H1 (cell line): ENCODE measurements at regions not wholly inside any gene's neighbourhood (a gene's known extent, or its start where the extent isn't known, plus 50 kb on each side); places are given as distances from the start of the nearest gene placed in this dataset.

Experiments
- CTCF ChIA-PET: fragments of 300-600 bp; sonication (Branson Sonifier 250); formaldehyde crosslinking; loops from one replicate; lab custom pipeline; 2021; ENCODE audit not compliant: partially characterized antibody; lab: Charles Lee
- POLR2A ChIA-PET: fragments of 300-600 bp; sonication (Branson Sonifier 250); formaldehyde crosslinking; loops from one replicate; lab custom pipeline; 2021; ENCODE audit warnings: inconsistent platforms; ENCODE audit not compliant: partially characterized antibody; lab: Charles Lee
- DNase-seq, 2 experiments: peaks; one replicate each; pipeline versions ENCODE4 v3.0.0 to v3.0.0-alpha.2; 2010 to 2022; ENCODE audit warnings: low spot score in 2 of 2, low read depth in 1 of 2, mixed read lengths in 1 of 2
- FAIRE-seq: peaks from 2 replicates; lab custom pipeline; 2011; peaks lifted over from hg19 to GRCh38; lab: Jason Lieb, UNC
- H2AFZ ChIP-seq: 2 replicates; pipeline ENCODE4 v1.8.1; 2012; ENCODE audit warnings: low read length, inconsistent platforms
- H2AK5ac ChIP-seq: 2 replicates; pipeline ENCODE4 v1.6.1; 2013; ENCODE audit warnings: low read depth, low read length
- H2BK120ac ChIP-seq: replicated peaks from 2 replicates; pipeline ENCODE3; 2013; ENCODE audit warnings: low read depth, low read length, inconsistent platforms
- H2BK12ac ChIP-seq: 2 replicates; pipeline ENCODE4 v1.6.1; 2013; ENCODE audit warnings: low read depth, low read length
- H2BK15ac ChIP-seq: 2 replicates; pipeline ENCODE4 v1.6.1; 2013; ENCODE audit warnings: low read length
- H2BK20ac ChIP-seq: 2 replicates; pipeline ENCODE4 v1.6.1; 2013; ENCODE audit warnings: low read length
- H2BK5ac ChIP-seq: 2 replicates; pipeline ENCODE4 v1.6.1; 2013; ENCODE audit warnings: low read depth, low read length
- H3K14ac ChIP-seq: 2 replicates; pipeline ENCODE4 v1.6.1; 2013; ENCODE audit warnings: inconsistent platforms; ENCODE audit not compliant: insufficient read length
- H3K18ac ChIP-seq: 2 replicates; pipeline ENCODE4 v1.6.1; 2013; ENCODE audit warnings: low read length; ENCODE audit errors: extremely low read depth
- H3K23ac ChIP-seq: 2 replicates; pipeline ENCODE4 v1.6.1; 2013; ENCODE audit warnings: inconsistent platforms; ENCODE audit not compliant: insufficient read length
- H3K23me2 ChIP-seq: 2 replicates; pipeline ENCODE4 v1.6.1; 2013; ENCODE audit warnings: low read depth, low read length
- H3K27ac ChIP-seq: 2 replicates; pipeline ENCODE4 v1.6.1; 2011; ENCODE audit warnings: low read depth, low read length, inconsistent platforms
- H3K27me3 ChIP-seq, 4 experiments: replicated peaks in 1 of 4; 1 replicate in 1 of 4; 2 replicates in 3 of 4; pipeline versions ENCODE4 v1.6.1 to v1.8.1; 2011 to 2013; ENCODE audit warnings: low read length in 3 of 4, mild to moderate bottlenecking in 3 of 4, inconsistent platforms in 2 of 4, mixed read lengths in 2 of 4, moderate library complexity in 1 of 4; ENCODE audit not compliant: control insufficient read depth in 3 of 4, insufficient read depth in 3 of 4; ENCODE audit errors: extremely low read depth in 1 of 4
- H3K36me3 ChIP-seq, 4 experiments: 2 replicates each; pipeline versions ENCODE4 v1.6.1 to v1.8.1; 2011 to 2013; ENCODE audit warnings: mild to moderate bottlenecking in 4 of 4, low read length in 3 of 4, moderate library complexity in 2 of 4, control low read depth in 1 of 4, inconsistent platforms in 1 of 4; ENCODE audit not compliant: insufficient read depth in 4 of 4, control insufficient read depth in 2 of 4
- H3K4ac ChIP-seq: replicated peaks from 2 replicates; pipeline ENCODE3; 2013; ENCODE audit warnings: low read length, low read depth, mixed read lengths, inconsistent platforms; ENCODE audit not compliant: insufficient read length
- H3K4me1 ChIP-seq, 4 experiments: replicated peaks in 1 of 4; 1 replicate in 1 of 4; 2 replicates in 3 of 4; pipeline versions ENCODE4 v1.6.1 to v1.8.1; 2011 to 2013; ENCODE audit warnings: low read length in 3 of 4, inconsistent platforms in 2 of 4, mixed read lengths in 1 of 4; ENCODE audit not compliant: insufficient read depth in 4 of 4, control insufficient read depth in 3 of 4
- H3K4me2 ChIP-seq, 2 experiments: 2 replicates each; pipeline versions ENCODE4 v1.6.1 to v1.8.1; 2011 to 2013; ENCODE audit warnings: low read depth in 2 of 2, low read length in 2 of 2, control low read depth in 1 of 2, inconsistent platforms in 1 of 2, mild to moderate bottlenecking in 1 of 2; ENCODE audit not compliant: insufficient read depth in 1 of 2
- H3K4me3 ChIP-seq, 4 experiments: fragments of 200-600, 300-600 bp in 1 of 4; sonication (generic), shearing (Covaris generic), sonication (Bioruptor Twin) in 1 of 4; 2 replicates each; pipeline versions ENCODE4 v1.5.1 to v1.8.1; 2011 to 2016; ENCODE audit warnings: low read length in 4 of 4, low read depth in 3 of 4, control low read depth in 2 of 4, inconsistent platforms in 2 of 4, mild to moderate bottlenecking in 2 of 4, mixed read lengths in 1 of 4, moderate library complexity in 1 of 4; ENCODE audit not compliant: insufficient read depth in 2 of 4; ENCODE audit errors: extremely low read depth in 1 of 4
- H3K56ac ChIP-seq: replicated peaks from 2 replicates; pipeline ENCODE3; 2013; ENCODE audit warnings: low read depth, mild to moderate bottlenecking, mixed read lengths, low read length, inconsistent platforms; ENCODE audit not compliant: insufficient read length
- H3K79me1 ChIP-seq: 2 replicates; pipeline ENCODE4 v1.6.1; 2013; ENCODE audit warnings: low read depth, low read length, control low read depth
- H3K79me2 ChIP-seq, 2 experiments: 2 replicates each; pipeline versions ENCODE4 v1.6.1 to v1.8.1; 2012 to 2013; ENCODE audit warnings: low read length in 2 of 2, mild to moderate bottlenecking in 2 of 2, inconsistent platforms in 1 of 2; ENCODE audit not compliant: insufficient read depth in 2 of 2, control insufficient read depth in 1 of 2
- H3K9ac ChIP-seq, 4 experiments: replicated peaks in 1 of 4; 1 replicate in 1 of 4; 2 replicates in 3 of 4; pipeline versions ENCODE4 v1.6.1 to v1.8.1; 2011 to 2013; ENCODE audit warnings: low read depth in 3 of 4, low read length in 3 of 4, control low read depth in 2 of 4, mild to moderate bottlenecking in 2 of 4, moderate library complexity in 2 of 4, inconsistent platforms in 1 of 4; ENCODE audit errors: extremely low read depth in 1 of 4
- H3K9me3 ChIP-seq, 2 experiments: 2 replicates each; pipeline versions ENCODE4 v1.6.1 to v1.8.1; 2012 to 2013; ENCODE audit warnings: mild to moderate bottlenecking in 2 of 2, moderate library complexity in 2 of 2, control low read depth in 1 of 2, inconsistent platforms in 1 of 2, low read depth in 1 of 2, low read length in 1 of 2, mixed read lengths in 1 of 2; ENCODE audit not compliant: insufficient read depth in 2 of 2
- H4K20me1 ChIP-seq, 2 experiments: replicated peaks in 1 of 2; 2 replicates each; pipeline versions ENCODE3 to v1.8.1; 2011 to 2013; ENCODE audit warnings: inconsistent platforms in 2 of 2, low read length in 2 of 2, mild to moderate bottlenecking in 1 of 2; ENCODE audit not compliant: insufficient read depth in 2 of 2, control insufficient read depth in 1 of 2
- H4K5ac ChIP-seq: 2 replicates; pipeline ENCODE4 v1.6.1; 2013; ENCODE audit warnings: low read length, low read depth, mixed read lengths, inconsistent platforms; ENCODE audit not compliant: insufficient read length
- H4K8ac ChIP-seq: 2 replicates; pipeline ENCODE4 v1.8.0; 2013; ENCODE audit warnings: mild to moderate bottlenecking, moderate library complexity, low read length, inconsistent platforms; ENCODE audit not compliant: insufficient read depth; ENCODE audit errors: extremely low read depth
- H4K91ac ChIP-seq: replicated peaks from 2 replicates; pipeline ENCODE3; 2013; ENCODE audit warnings: low read length, mixed read lengths, inconsistent platforms; ENCODE audit not compliant: insufficient read length
- USF2 ChIP-seq: IDR thresholded peaks from 2 replicates; pipeline ENCODE4 v1.6.1; 2011; ENCODE audit warnings: low read length, improper control_type of control experiment
- WGBS, 2 experiments: shearing (Covaris generic) in 1 of 2; methylation state at CpG; one replicate each; pipeline versions ENCODE4 v1.1.6 to v1.1.7; 2013 to 2015; ENCODE audit warnings: low lambda C conversion rate in 2 of 2, mixed read lengths in 2 of 2, inconsistent platforms in 1 of 2, low coverage in 1 of 2, missing lambda C conversion rate in 1 of 2; ENCODE audit not compliant: insufficient replicate concordance in 2 of 2, insufficient coverage in 1 of 2, insufficient read length in 1 of 2; ENCODE audit errors: extremely low coverage in 1 of 2, missing lambda C conversion rate in 1 of 2; 5-methylcytosine and 5-hydroxymethylcytosine counted together

- FAIRE-seq: no peak
- Histone ChIP-seq H2AFZ (no peak overlapping the region), H2BK120ac (no peak overlapping the region), H4K20me1 (no peaks in the 10 kb centered on the region), H2BK20ac (no peak overlapping the region), H4K8ac (no peak overlapping the region), H3K9me3 (peaks cover 3 to 13% of the 10 kb centered on the region in 2 experiments; a peak in 2 of 4 replicates), H3K79me2 (no peaks in the 10 kb centered on the region), H3K23ac (no peak overlapping the region), H2BK15ac (no peak overlapping the region), H3K27me3 (no peaks in the 10 kb centered on the region), H3K9ac (no peak overlapping the region), H3K27ac (no peak overlapping the region), H2BK12ac (no peak overlapping the region), H3K36me3 (no peaks in the 10 kb centered on the region), H3K79me1 (no peaks in the 10 kb centered on the region), H3K56ac (no peak overlapping the region), H3K18ac (no peak overlapping the region), H3K23me2 (no peaks in the 10 kb centered on the region), H3K4me1 (no peaks in the 10 kb centered on the region), H3K14ac (no peak overlapping the region), H3K4me3 (no peak overlapping the region), H2BK5ac (no peak overlapping the region), H3K4me2 (no peak overlapping the region), H2AK5ac (no peak overlapping the region), H4K5ac (no peak overlapping the region), H4K91ac (no peak overlapping the region), H3K4ac (no peak overlapping the region)
- DNase-seq: no peak
- 81% methylated on average over 8 of the region's 8 CpGs; no CpG with 5 or more reads in 1 of the 2 experiments for WGBS, 2 experiments
- POLR2A ChIA-PET: no interaction called here
- CTCF ChIA-PET: interaction anchor here (1.5 kb wide), 1 partner anchor 29 kb away, joined by 3 read pairs; no protein-coding TSS in a partner anchor
- no peak for TF ChIP-seq USF2
- TF ChIP-seq, all 59 proteins: peak for 0
These were observed 440.8 kb downstream of the NPHP4 start for GRCh38 chr1:5551274-5551975.
